ENCODE measurements at regions not wholly inside any gene's neighbourhood (a gene's known extent, or its start where the extent isn't known, plus 50 kb on each side); places are given as distances from the start of the nearest gene placed in this dataset.

- ATAC-seq, result no peak
- intact Hi-C loops (cut with DNase I), result no loop called here
- no peak for DNase-seq (ENCODE audit: missing footprints)
Measured at GRCh38 chr22:34489861-34490260, 569.6 kb upstream of the LARGE1 start.

- no peak for ATAC-seq
- intact Hi-C loops (cut with DNase I), result no loop called here
- DNase-seq (ENCODE audit: missing footprints), result no peak
Measured at GRCh38 chr22:34490886-34491285, 570.6 kb upstream of the LARGE1 start.

- DNase-seq (ENCODE audit: missing footprints) (no peak), ATAC-seq (no peak)
- intact Hi-C loops (cut with DNase I), result no loop called here
Measured at GRCh38 chr22:34493486-34493885, 572.5 kb upstream of the ISX start.

GRCh38 chr22:34501366-34501965 lies 564.5 kb upstream of the ISX start:
- no peak for ATAC-seq
- intact Hi-C loops (cut with DNase I), result no loop called here
- DNase-seq (ENCODE audit: missing footprints), result no peak

GRCh38 chr22:34502821-34503220 lies 563.1 kb upstream of the ISX start:
- DNase-seq (ENCODE audit: missing footprints), result no peak
- intact Hi-C loops (cut with DNase I), result no loop called here
- no peak for ATAC-seq

- intact Hi-C loops (cut with DNase I), result no loop called here
- ATAC-seq, result no peak
Measured at GRCh38 chr22:34508797-34509196, 557.2 kb upstream of the ISX start.

GRCh38 chr22:34526681-34527080 lies 539.3 kb upstream of the ISX start:
- DNase-seq (ENCODE audit: missing footprints) (no peak), ATAC-seq (no peak)
- intact Hi-C loops (cut with DNase I), result no loop called here

More at GRCh38 chr22:34508797-34509196, 557.2 kb upstream of the ISX start:
- no peak for DNase-seq (ENCODE audit: missing footprints)

- intact Hi-C loops (cut with DNase I), result no loop called here
- no peak for ATAC-seq
Measured at GRCh38 chr22:34534101-34534500, 531.9 kb upstream of the ISX start.

GRCh38 chr22:34567367-34567766 lies 498.6 kb upstream of the ISX start:
- ATAC-seq, result no peak
- intact Hi-C loops (cut with DNase I), result no loop called here
- no peak for DNase-seq (ENCODE audit: missing footprints)

More at GRCh38 chr22:34534101-34534500, 531.9 kb upstream of the ISX start:
- no peak for DNase-seq (ENCODE audit: missing footprints)

GRCh38 chr22:34570408-34570807 lies 495.6 kb upstream of the ISX start:
- no peak for DNase-seq (ENCODE audit: missing footprints)
- ATAC-seq, result no peak
- intact Hi-C loops (cut with DNase I), result no loop called here

- no peak for ATAC-seq
- intact Hi-C loops (cut with DNase I), result no loop called here
- DNase-seq (ENCODE audit: missing footprints), result no peak
Measured at GRCh38 chr22:34579519-34579918, 486.4 kb upstream of the ISX start.

- no peak for DNase-seq (ENCODE audit: missing footprints)
- intact Hi-C loops (cut with DNase I), result no loop called here
- no peak for ATAC-seq
Measured at GRCh38 chr22:34587357-34588356, 478.3 kb upstream of the ISX start.

- no peak for DNase-seq (ENCODE audit: missing footprints)
- intact Hi-C loops (cut with DNase I), result no loop called here
- ATAC-seq, result no peak
Measured at GRCh38 chr22:34588871-34589545, 476.9 kb upstream of the ISX start.

- intact Hi-C loops (cut with DNase I), result no loop called here
- ATAC-seq, result no peak
- DNase-seq (ENCODE audit: missing footprints), result no peak
Measured at GRCh38 chr22:34592123-34592740, 473.7 kb upstream of the ISX start.

- intact Hi-C loops (cut with DNase I), result no loop called here
- ATAC-seq, result no peak
- DNase-seq (ENCODE audit: missing footprints), result no peak
Measured at GRCh38 chr22:34599567-34599966, 466.4 kb upstream of the ISX start.

- intact Hi-C loops (cut with DNase I), result no loop called here
- ATAC-seq, result no peak
- no peak for DNase-seq (ENCODE audit: missing footprints)
Measured at GRCh38 chr22:34604312-34604711, 461.6 kb upstream of the ISX start.

- intact Hi-C loops (cut with DNase I), result no loop called here
- DNase-seq (ENCODE audit: missing footprints) (no peak), ATAC-seq (no peak)
Measured at GRCh38 chr22:34608106-34608505, 457.9 kb upstream of the ISX start.

GRCh38 chr22:34608540-34609115 lies 457.3 kb upstream of the ISX start:
- intact Hi-C loops (cut with DNase I), result no loop called here
- ATAC-seq (no peak), DNase-seq (ENCODE audit: missing footprints) (no peak)

- intact Hi-C loops (cut with DNase I), result no loop called here
- no peak for ATAC-seq
- DNase-seq (ENCODE audit: missing footprints), result no peak
Measured at GRCh38 chr22:34609646-34610045, 456.3 kb upstream of the ISX start.
